Activated CD4-positive, CD25-positive, alpha-beta regulatory T cell (primary cell): ENCODE measurements at regions not wholly inside any gene's neighbourhood (a gene's known extent, or its start where the extent isn't known, plus 50 kb on each side); places are given as distances from the start of the nearest gene placed in this dataset.

ENCODE experiments used
- DNase-seq, 4 experiments: peaks; one replicate each; lab custom pipeline; 2025; lab: John Stamatoyannopoulos, UW

DNA sequence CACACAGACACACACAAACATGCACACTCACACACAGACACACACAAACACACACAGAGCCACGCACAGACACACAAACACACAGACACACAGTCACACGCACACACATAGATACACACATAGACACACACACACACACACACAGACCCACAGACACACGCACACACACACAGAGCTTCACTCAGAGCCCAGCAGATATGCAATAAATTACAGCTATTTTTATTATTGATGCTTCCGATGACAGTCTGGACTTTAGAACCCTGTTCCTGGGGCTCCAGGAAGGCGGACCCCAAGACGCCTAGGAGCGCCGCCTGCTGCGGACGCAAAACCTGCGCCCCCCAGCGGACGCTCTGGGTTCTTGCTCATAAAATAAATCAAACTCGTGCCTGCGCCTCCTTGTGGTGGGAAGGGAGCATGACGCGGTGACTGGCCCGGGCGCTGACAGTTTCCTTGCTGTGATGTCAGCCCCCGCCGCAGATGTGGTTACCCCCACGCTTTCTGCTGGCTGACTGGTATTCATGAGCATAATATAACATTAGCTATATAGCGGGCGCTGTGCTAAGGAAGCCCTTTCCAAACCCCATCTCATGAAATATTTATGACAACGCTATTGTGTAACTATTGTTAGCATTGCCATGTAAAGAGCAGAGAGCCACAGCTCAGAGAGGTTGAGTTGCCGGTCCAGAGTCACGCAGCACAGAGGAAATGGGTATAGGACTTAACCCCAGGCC, 64.4 kb upstream of the TM9SF2 start:
- peak; percentile 85 to 95 (median 88) for DNase-seq

DNA sequence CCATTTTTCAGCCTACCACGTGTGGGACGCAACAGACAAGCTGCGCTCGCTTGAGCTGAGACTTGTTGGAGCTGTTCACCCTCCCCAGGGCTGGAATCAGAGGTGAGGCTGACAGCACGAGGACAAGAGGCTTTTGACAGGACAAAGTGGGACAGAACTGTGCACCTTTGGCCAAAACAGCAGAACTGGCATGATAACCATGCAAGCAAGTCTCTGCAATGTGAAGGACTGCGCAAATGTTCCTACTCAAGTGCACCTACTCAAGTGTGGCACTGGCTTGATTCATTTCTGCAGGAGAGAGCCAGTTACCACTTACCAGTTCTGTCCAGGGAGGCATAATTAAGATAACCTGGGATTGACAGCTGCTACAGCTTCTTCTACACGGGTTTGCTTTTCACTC, 62.2 kb upstream of the TM9SF2 start:
- no peak for DNase-seq

DNA sequence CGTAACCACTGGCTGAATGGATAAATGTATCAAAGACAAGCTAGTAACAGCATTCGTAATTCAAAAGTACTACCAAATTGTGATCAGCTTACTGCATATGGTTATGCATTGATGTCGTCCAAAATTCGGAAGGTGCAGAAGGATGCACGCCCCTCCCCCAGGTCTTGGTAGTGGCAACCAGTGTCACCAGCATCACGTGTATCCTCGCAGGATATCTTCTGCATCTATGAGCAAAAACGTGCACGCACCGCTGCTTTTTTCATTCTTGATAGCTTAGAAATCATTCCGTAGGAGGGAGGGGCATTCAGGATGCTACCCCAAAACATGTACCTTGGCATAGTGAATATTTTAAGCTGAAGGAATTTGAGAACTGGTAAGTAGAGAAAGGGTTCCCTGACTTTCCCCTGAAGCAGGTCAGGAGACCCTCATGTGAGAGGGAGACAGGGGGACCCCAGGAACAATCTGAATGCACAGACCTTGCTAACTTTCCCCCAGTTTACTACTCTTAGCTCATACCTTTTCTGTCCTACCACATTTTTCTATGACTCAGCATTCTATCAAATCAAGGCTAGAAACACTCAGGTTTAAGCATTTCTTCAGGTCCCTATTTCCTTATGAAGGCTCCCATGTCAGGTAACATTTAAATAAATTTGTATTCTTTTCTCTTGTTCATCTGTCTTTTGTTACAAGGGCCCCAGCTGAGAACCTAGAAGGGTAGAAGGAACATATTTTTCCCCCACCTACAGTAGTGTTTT, 61.2 kb upstream of the TM9SF2 start:
- DNase-seq = no peak

DNA sequence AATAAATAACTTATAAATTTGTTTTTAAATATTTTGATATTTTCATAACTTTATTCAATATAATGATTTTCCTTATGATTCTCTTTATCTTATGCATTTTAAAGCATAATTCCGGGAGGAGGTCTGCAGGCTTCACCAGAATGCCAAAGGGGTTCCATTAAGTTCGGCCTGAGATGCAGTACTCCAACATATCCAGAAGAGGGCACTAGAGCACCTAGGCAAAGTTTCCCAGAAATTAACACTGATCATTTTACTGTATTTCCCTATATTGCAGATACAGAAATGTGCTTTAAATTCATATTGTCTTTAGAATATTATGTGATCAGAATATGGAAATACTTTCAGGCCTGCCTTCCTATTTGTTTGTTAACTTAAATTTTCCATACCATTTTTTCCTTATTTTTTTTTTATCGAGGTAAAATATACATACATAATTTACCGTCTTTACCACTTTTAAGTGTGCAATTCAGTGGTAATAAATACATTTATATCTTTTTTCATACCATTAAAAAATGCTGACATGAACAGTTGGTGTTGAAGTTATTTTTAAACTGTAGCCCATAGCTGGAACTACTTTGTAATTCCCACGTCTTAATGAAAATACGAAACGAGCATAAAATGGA, 58.9 kb upstream of the TM9SF2 start:
- DNase-seq = peak in 2 of 4 experiments; percentile 6 to 16

DNA sequence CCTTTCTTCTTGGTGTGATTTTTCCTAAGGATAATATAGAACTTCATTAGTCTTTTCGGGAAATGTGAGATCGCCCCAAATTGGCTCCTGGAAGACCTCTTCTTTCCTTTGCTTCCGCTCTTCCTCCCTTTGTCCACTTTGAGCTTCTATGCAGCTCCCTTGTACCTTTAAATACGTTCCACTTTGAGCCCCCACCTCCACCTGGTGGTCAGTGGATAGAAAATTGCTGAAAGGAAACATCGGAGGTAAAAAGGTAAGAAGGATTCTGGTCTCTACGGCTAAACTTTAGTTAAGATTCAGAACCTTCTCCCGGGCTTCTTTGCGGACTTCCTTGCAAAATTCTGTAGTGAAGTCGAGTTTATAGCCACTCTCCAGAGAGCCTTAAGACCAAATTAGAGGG, 55.0 kb upstream of the TM9SF2 start:
- no peak for DNase-seq

DNA sequence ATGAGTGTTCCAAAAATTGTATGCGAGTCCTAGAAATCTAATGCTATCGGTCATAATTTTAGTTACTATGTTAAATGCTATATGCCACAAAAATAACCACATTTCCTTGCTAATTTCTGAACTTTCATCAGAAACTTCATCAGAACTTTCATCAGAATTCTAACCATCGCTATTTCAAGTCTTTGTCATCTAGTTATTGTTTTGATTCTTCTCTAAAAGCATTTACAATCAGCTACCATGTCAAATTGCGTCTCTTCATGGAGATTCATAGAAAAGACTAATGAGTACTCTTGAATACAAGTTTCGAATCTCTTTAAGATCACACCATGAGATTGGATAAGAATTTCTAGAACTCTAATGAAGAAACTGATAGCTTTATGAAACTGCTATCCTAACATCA, 52.7 kb upstream of the TM9SF2 start:
- no peak for DNase-seq

DNA sequence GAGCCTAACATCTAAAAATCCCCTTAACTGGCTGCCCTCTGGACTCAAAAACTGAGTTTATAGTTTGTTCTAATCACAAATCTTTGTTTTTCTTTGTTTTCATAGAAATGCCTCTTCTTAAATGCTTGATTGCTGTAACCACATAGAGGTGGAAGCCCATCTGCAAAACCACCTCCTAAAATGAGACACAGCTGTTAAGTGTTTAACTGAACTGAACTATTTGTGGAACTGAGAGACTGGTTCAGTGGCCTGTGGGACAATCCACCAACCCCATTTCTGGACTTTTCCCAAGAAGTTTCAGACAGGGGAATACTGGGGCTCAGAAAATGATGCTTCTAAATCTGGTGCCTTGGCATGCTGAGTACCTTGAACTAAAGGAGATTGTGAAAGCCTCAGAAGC, 50.9 kb upstream of the TM9SF2 start:
- DNase-seq = no peak
